ENCODE measurements at regions not wholly inside any gene's neighbourhood (a gene's known extent, or its start where the extent isn't known, plus 50 kb on each side); places are given as distances from the start of the nearest gene placed in this dataset.
A peak's percentile ranks its signal among the peaks of the same experiment; 100 is the strongest.

DNA sequence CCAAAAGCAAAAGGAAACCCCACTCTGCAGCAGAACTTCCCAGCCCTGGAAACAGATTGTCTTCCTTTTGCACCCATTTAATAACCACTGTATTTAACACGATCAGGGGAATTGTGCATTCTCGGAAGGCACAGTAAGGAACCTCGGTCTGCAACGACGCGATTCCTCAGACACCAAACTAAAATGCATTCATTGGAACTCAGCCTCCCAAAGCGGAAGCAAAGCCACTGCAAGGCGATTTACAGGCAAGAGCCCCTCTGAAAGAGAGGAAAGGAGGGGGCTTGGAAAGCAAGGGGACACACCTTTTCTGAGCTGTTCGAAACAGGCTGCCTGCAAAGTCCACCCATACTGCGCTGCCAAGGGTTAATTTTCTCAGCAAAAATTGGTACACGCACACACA lies 297.7 kb downstream of the OMA1 start:
- Mint-ChIP-seq H3K27ac (ENCODE audit: unreplicated experiment) (no peak overlapping the region), H3K27me3 (ENCODE audit: low read depth) (peaks cover 58% of the 10 kb centered on the region), H3K4me1 (ENCODE audit: low read depth) (peaks cover 10% of the 10 kb centered on the region), H3K9me3 (ENCODE audit: low read depth) (no peaks in the 10 kb centered on the region), H3K4me3 (ENCODE audit: unreplicated experiment) (peak overlapping the region; percentile 34), H3K36me3 (ENCODE audit: low read depth) (no peaks in the 10 kb centered on the region)
- DNase-seq (ENCODE audit: low spot score): no peak
- TF ChIP-seq, protein P1, sequence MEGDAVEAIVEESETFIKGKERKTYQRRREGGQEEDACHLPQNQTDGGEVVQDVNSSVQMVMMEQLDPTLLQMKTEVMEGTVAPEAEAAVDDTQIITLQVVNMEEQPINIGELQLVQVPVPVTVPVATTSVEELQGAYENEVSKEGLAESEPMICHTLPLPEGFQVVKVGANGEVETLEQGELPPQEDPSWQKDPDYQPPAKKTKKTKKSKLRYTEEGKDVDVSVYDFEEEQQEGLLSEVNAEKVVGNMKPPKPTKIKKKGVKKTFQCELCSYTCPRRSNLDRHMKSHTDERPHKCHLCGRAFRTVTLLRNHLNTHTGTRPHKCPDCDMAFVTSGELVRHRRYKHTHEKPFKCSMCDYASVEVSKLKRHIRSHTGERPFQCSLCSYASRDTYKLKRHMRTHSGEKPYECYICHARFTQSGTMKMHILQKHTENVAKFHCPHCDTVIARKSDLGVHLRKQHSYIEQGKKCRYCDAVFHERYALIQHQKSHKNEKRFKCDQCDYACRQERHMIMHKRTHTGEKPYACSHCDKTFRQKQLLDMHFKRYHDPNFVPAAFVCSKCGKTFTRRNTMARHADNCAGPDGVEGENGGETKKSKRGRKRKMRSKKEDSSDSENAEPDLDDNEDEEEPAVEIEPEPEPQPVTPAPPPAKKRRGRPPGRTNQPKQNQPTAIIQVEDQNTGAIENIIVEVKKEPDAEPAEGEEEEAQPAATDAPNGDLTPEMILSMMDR (IDR thresholded peaks at IDR 0.05): no peak

DNA sequence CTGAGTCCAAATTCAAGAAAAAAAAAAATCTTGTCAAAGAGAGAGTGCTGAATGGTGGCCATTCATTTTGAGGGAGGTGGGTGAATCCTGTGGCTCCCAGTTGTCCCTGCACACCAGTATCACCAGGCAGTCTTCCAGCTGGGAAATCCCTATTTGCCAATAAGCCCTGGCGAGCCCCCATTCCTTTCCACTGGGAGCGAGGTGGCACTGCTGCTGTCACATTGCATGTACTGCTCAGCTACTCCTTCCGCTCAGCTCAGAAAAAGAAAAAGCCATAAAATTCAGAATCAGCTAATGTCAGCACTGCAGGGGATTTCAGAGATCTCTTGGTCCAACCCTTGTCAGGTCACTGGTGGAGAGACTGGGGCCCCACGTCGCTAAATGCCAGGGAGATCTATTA lies 298.5 kb downstream of the OMA1 start:
- no peak for DNase-seq (ENCODE audit: low spot score)
- H3K4me1 Mint-ChIP-seq (ENCODE audit: low read depth): peaks cover 10% of the 10 kb centered on the region
- H3K9me3 Mint-ChIP-seq (ENCODE audit: low read depth): no peaks in the 10 kb centered on the region
- H3K36me3 Mint-ChIP-seq (ENCODE audit: low read depth): no peaks in the 10 kb centered on the region
- peaks cover 55% of the 10 kb centered on the region for H3K27me3 Mint-ChIP-seq (ENCODE audit: low read depth)
- TF ChIP-seq, protein P1 (IDR thresholded peaks at IDR 0.05): no peak
- no peak overlapping the region for H3K4me3 Mint-ChIP-seq (ENCODE audit: unreplicated experiment)
- no peak overlapping the region for H3K27ac Mint-ChIP-seq (ENCODE audit: unreplicated experiment)

DNA sequence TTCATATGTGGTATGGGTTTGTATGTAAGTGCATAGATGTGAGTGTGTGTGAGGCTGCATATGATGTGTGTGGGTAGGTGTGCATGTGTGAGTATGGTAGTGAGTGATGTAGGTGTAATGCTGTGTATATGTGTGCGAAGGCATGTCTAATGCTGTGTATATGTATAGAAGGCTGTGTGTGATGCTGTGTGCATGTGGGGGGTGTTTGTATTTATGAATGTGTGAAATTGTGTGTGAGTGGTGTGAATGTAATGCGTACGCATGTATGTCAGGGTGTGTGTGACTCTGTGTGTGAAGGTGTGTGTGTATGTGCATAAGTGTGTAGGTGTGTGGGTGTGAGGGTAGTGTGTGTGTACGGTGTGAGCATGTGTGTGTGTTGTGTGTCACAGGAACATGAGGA lies 300.0 kb downstream of the OMA1 start:
- no peak overlapping the region for H3K27ac Mint-ChIP-seq (ENCODE audit: unreplicated experiment)

DNA sequence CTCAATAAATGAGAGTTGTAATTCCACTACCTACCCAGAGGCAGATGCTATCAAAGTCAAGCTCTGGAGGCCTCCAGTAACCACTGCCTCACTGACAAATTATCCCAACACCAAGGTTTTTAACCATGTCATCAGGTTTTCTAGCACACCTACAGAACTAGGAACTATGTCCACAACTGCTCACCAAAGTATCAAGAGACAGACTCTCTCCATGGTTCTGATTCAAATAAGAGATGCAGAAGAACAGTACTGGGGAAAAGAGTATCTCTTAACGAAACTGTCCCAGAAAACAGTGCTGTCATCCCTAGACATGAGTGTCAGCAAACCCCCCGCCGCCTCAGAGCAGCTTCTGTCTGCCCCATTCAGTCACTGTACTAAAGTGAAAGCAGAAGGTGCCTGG lies 301.7 kb downstream of the OMA1 start:
- H3K27me3 Mint-ChIP-seq (ENCODE audit: low read depth): peaks cover 43% of the 10 kb centered on the region
- DNase-seq (ENCODE audit: low spot score): no peak
- H3K36me3 Mint-ChIP-seq (ENCODE audit: low read depth): no peaks in the 10 kb centered on the region
- peaks cover 7% of the 10 kb centered on the region for H3K4me1 Mint-ChIP-seq (ENCODE audit: low read depth)
- H3K27ac Mint-ChIP-seq (ENCODE audit: unreplicated experiment): no peak overlapping the region
- no peak overlapping the region for H3K4me3 Mint-ChIP-seq (ENCODE audit: unreplicated experiment)
- no peaks in the 10 kb centered on the region for H3K9me3 Mint-ChIP-seq (ENCODE audit: low read depth)
- TF ChIP-seq, protein P1 (IDR thresholded peaks at IDR 0.05): no peak

More for the DNA sequence above, 300.0 kb downstream of the OMA1 start:
- Mint-ChIP-seq H3K4me1 (ENCODE audit: low read depth) (peaks cover 10% of the 10 kb centered on the region), H3K27me3 (ENCODE audit: low read depth) (peaks cover 53% of the 10 kb centered on the region), H3K4me3 (ENCODE audit: unreplicated experiment) (no peak overlapping the region), H3K9me3 (ENCODE audit: low read depth) (no peaks in the 10 kb centered on the region), H3K36me3 (ENCODE audit: low read depth) (no peaks in the 10 kb centered on the region)
- no peak for DNase-seq (ENCODE audit: low spot score)
- TF ChIP-seq, protein P1 (IDR thresholded peaks at IDR 0.05): no peak

DNA sequence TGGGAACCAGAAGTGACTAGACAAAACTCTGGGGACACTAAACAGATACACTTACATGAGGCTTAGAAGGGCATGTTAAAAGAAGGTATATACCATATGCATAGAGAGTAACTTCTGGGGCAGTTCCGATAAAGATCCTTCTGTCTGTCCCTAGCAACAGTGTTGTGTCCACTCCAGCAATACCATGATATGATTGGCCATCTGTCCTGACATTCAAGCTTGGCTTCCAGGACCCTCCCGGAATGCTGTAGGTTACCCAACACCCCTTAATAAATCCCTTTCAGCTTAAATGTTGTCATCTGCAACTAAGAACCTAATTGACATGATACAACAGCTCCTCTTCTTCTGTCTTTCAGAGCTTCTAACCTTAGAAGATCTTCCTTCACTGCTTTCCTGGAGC lies 307.7 kb downstream of the OMA1 start:
- Mint-ChIP-seq H3K4me1 (ENCODE audit: low read depth) (no peaks in the 10 kb centered on the region), H3K9me3 (ENCODE audit: low read depth) (no peaks in the 10 kb centered on the region), H3K4me3 (ENCODE audit: unreplicated experiment) (no peak overlapping the region), H3K27ac (ENCODE audit: unreplicated experiment) (no peak overlapping the region), H3K27me3 (ENCODE audit: low read depth) (peaks cover 21% of the 10 kb centered on the region), H3K36me3 (ENCODE audit: low read depth) (no peaks in the 10 kb centered on the region)
- no peak for DNase-seq (ENCODE audit: low spot score)
- TF ChIP-seq, protein P1 (IDR thresholded peaks at IDR 0.05): no peak

Measured in chondrocyte (in vitro differentiated cells).